Right atrium auricular region (tissue), 2 donors: ENCODE measurements at regions not wholly inside any gene's neighbourhood (a gene's known extent, or its start where the extent isn't known, plus 50 kb on each side); places are given as distances from the start of the nearest gene placed in this dataset.

Experiments used
- DNase-seq: peaks from one replicate; pipeline ENCODE4 v3.0.0-alpha.2; 2019; ENCODE audit warnings: low spot score
- H3K27ac ChIP-seq, 2 donors: fragments of 200-600 bp; sonication (generic); 1 replicate in 1 of 2; 2 replicates in 1 of 2; pipeline ENCODE4 v1.5.1; 2016 to 2019
- H3K27me3 ChIP-seq, 2 donors: fragments of 200-600 bp; sonication (generic); one replicate each; pipeline versions ENCODE4 v1.5.1 to v1.6.0; 2017 to 2019
- H3K36me3 ChIP-seq: fragments of 200-600 bp; sonication (generic); one replicate; pipeline ENCODE4 v1.5.1; 2016
- H3K4me1 ChIP-seq, 2 donors: fragments of 200-600 bp; sonication (generic); one replicate each; pipeline versions ENCODE4 v1.5.1 to v1.6.0; 2017 to 2019
- H3K4me3 ChIP-seq, 2 donors: fragments of 200-600 bp; sonication (generic); 1 replicate in 1 of 2; 2 replicates in 1 of 2; pipeline ENCODE4 v1.5.1; 2017 to 2019; ENCODE audit warnings: mild to moderate bottlenecking in 1 of 2, moderate library complexity in 1 of 2
- H3K9me3 ChIP-seq, 2 donors: fragments of 200-600 bp; sonication (generic); one replicate each; pipeline ENCODE4 v1.5.1; 2019
- CTCF ChIP-seq, 2 donors: fragments of 200-600 bp; sonication (generic); IDR thresholded peaks; one replicate each; pipeline ENCODE4 v1.5.1; 2019; ENCODE audit warnings: antibody characterized with exemption in 2 of 2

DNA sequence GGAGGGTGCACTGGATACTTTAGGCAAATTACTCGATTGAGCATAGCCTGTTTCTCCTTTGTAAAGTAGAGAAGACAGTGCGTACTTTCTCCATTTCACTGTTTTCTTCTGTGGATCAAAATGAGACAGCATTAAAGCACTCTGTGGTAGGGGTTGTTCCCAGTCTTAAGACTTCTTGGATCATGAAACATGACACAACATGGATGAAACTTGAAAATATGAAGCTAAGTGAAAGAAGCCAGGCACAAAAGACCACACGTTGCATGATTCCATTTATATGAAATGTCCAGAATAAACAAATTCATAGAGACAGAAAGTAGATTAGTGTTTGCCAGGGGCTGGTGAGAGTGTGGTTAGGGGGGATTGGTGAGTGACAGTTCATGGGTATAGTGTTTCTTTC is 61.8 kb upstream of the MED9 start:
- no peak for DNase-seq
- H3K27me3 ChIP-seq, result no peaks in the 10 kb centered on the region
- no peaks in the 10 kb centered on the region for H3K9me3 ChIP-seq
- TF ChIP-seq CTCF (IDR thresholded peaks at IDR 0.05), result no peak
- H3K27ac ChIP-seq, result no peak overlapping the region
- peaks cover 0 to 59% of the 10 kb centered on the region in 2 donors for H3K4me1 ChIP-seq
- H3K36me3 ChIP-seq, result no peaks in the 10 kb centered on the region
- H3K4me3 ChIP-seq, result no peak overlapping the region

DNA sequence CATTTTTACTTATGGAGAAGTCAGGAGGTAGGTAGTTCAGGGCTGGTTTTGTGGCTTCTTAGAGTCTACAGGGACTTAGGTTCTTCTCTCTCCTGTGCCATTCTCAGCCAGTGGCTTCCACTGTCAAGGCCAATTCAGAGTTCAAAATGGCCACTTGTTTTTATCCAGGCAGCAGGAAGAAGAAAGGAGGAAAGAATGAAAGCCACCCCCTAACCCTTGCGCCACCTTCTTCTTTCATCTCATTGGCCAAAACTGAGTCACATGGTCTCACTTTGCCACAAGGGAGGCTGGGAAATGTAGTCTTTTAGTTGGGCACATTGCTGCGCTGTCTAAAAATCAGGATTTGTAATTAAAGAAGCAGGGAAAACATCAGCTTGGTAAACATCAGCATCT is 60.8 kb upstream of the MED9 start:
- Histone ChIP-seq H3K36me3 (no peaks in the 10 kb centered on the region), H3K9me3 (no peaks in the 10 kb centered on the region), H3K4me3 (no peak overlapping the region), H3K4me1 (peaks cover 0 to 69% of the 10 kb centered on the region in 2 donors), H3K27ac (peak overlapping the region; percentile 76 to 78), H3K27me3 (no peaks in the 10 kb centered on the region)
- TF ChIP-seq CTCF (IDR thresholded peaks at IDR 0.05), result no peak
- DNase-seq, result no peak

DNA sequence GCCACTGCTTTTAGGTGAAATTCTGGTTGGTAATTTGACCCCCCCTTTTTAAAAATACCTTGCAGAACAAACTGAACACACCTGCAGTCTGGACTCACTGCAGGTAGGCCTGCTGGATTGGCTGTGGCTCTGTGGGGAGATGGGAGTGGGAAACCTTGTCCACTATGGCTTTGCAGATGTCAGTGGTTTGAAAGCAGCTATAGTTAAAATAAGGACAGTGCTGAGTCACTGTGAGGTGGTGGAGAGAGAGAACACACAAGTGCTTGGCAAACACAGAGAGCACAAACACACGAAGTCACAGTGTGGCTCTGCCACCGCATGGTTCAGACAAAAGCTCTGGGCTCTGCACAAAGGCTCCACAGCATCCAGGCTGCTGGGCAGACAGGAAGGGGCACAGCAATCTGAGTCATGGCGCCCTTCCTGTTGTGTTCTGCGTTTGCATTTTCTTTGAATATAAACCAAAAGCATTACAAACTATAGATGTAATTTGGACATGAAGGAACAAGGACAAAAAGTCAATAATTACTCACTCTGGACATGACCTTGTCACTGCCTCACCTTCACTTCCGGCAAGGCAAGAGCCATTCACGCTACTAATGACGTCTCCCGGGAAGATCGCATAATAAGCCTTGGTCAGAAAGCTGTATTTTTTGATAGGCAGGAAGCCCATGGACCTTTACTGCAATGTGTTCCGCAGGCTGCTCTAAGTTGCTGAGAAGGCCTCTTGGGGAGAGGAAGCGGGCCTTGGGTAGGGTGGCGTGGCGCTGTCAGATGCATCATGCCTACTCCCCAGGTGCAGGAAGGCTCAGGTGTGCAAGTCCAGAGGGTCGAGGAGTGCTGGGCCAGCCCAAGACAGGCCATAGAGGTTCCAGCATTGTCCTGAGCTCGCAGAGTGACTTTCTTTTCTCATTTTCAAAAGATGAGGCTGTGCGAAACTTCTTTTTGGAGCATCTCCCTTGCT is 60.1 kb upstream of the MED9 start:
- TF ChIP-seq CTCF (IDR thresholded peaks at IDR 0.05), result no peak
- Histone ChIP-seq H3K4me3 (no peak overlapping the region), H3K36me3 (no peaks in the 10 kb centered on the region), H3K27ac (peak overlapping the region; percentile 76 to 78), H3K27me3 (no peaks in the 10 kb centered on the region), H3K4me1 (peaks cover 0 to 71% of the 10 kb centered on the region in 2 donors), H3K9me3 (no peaks in the 10 kb centered on the region)
- DNase-seq, result no peak

- Histone ChIP-seq H3K4me1 (peaks cover 0 to 71% of the 10 kb centered on the region in 2 donors), H3K27ac (peak overlapping the region; percentile 76 to 78), H3K9me3 (no peaks in the 10 kb centered on the region), H3K27me3 (no peaks in the 10 kb centered on the region), H3K36me3 (no peaks in the 10 kb centered on the region), H3K4me3 (no peak overlapping the region)
- DNase-seq, result no peak
- TF ChIP-seq CTCF (IDR thresholded peaks at IDR 0.05), result no peak
Observed at GRCh38 chr17:17417718-17418181, 59.0 kb upstream of the MED9 start.

- H3K36me3 ChIP-seq, result no peaks in the 10 kb centered on the region
- H3K27ac ChIP-seq, result peak overlapping the region; percentile 40 to 76
Observed at GRCh38 chr17:17419166-17419565, 57.6 kb upstream of the MED9 start.

More at GRCh38 chr17:17419166-17419565, 57.6 kb upstream of the MED9 start:
- DNase-seq, result no peak
- H3K4me3 ChIP-seq, result no peak overlapping the region
- H3K9me3 ChIP-seq, result no peaks in the 10 kb centered on the region
- peaks cover 0 to 65% of the 10 kb centered on the region in 2 donors for H3K4me1 ChIP-seq
- TF ChIP-seq CTCF (IDR thresholded peaks at IDR 0.05), result no peak
- no peaks in the 10 kb centered on the region for H3K27me3 ChIP-seq
